Cardiac muscle cell (in vitro differentiated cells and primary cell): ENCODE measurements at regions not wholly inside any gene's neighbourhood (a gene's known extent, or its start where the extent isn't known, plus 50 kb on each side); places are given as distances from the start of the nearest gene placed in this dataset.

Source experiments
- DNase-seq, 2 donors: peaks; one replicate each; pipeline versions ENCODE4 v3.0.0 to v3.0.0-alpha.2; 2010 to 2017; ENCODE audit warnings: low read depth in 1 of 2, low spot score in 1 of 2
- H3K27ac ChIP-seq: fragments of 200-600 bp; sonication (generic); 2 replicates; pipeline ENCODE4 v1.5.1; 2016
- H3K27me3 ChIP-seq: fragments of 200-600 bp; sonication (generic); 2 replicates; pipeline ENCODE4 v1.6.0; 2016; ENCODE audit warnings: control low read depth
- H3K36me3 ChIP-seq: fragments of 200-600 bp; sonication (generic); 2 replicates; pipeline ENCODE4 v1.5.1; 2016; ENCODE audit warnings: control low read depth
- H3K4me1 ChIP-seq: fragments of 200-600 bp; sonication (generic); 2 replicates; pipeline ENCODE4 v1.8.1; 2017; ENCODE audit warnings: low read depth, mild to moderate bottlenecking, mixed run types
- H3K4me3 ChIP-seq: fragments of 200-600 bp; sonication (generic); 2 replicates; pipeline ENCODE4 v1.5.1; 2016; ENCODE audit warnings: mild to moderate bottlenecking
- H3K9me3 ChIP-seq: fragments of 200-600 bp; sonication (generic); 2 replicates; pipeline ENCODE4 v1.5.1; 2017; ENCODE audit warnings: low read depth, mild to moderate bottlenecking, control low read depth
- CTCF ChIP-seq: IDR thresholded peaks from 2 replicates; pipeline ENCODE4 v1.5.1; 2012; ENCODE audit warnings: low read depth, mild to moderate bottlenecking, low read length

DNA sequence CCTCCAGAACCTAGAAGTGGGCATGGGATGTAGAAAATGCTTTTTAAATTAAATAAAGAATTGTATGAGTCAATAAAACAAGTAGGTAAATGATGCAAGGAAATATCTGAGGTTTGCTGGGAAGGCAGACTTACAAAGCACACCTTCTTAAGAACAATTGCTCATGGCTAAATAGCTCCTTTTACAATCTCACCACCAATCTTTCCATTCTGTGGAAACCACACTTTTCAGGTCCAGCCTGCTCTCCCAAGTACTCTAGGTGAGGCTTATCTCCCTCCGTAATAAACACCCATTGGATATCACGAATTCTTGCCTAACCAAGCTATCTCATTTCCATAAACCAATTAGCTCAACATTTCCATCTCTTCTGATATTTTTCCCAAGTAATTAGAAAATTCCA is 91.5 kb upstream of the SLC8A1 start:
- no peaks in the 10 kb centered on the region for H3K9me3 ChIP-seq
- H3K27me3 ChIP-seq = no peaks in the 10 kb centered on the region
- H3K27ac ChIP-seq = peak overlapping the region; percentile 80
- no peaks in the 10 kb centered on the region for H3K36me3 ChIP-seq
- no peak overlapping the region for H3K4me3 ChIP-seq
- no peak for TF ChIP-seq CTCF
- peaks cover 22% of the 10 kb centered on the region for H3K4me1 ChIP-seq
- no peak for DNase-seq

DNA sequence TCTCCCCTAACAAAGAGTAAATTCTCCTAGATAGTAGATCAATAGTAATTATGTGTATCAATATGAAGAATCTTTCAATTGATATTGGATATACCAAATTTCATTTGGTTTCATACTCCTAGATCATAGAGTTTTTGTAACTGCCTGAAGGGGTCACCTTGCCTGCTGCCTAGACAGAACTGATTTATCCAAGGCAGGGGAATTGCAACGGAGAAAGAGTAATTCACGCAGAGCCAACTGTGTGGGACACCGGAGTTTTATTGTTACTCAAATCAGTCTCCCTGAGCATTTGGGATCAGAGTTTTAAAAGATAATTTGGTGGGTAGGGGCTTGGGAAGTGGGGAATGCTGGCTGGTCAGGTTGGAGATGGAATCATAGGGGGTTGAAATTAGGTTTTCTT is 92.2 kb upstream of the SLC8A1 start:
- DNase-seq = no peak
- no peak overlapping the region for H3K4me3 ChIP-seq
- H3K9me3 ChIP-seq = no peaks in the 10 kb centered on the region
- H3K36me3 ChIP-seq = no peaks in the 10 kb centered on the region
- no peak for TF ChIP-seq CTCF
- peak overlapping the region; percentile 80 for H3K27ac ChIP-seq
- no peaks in the 10 kb centered on the region for H3K27me3 ChIP-seq
- H3K4me1 ChIP-seq = peaks cover 22% of the 10 kb centered on the region

- H3K4me1 ChIP-seq = peaks cover 18% of the 10 kb centered on the region
- H3K27me3 ChIP-seq = no peaks in the 10 kb centered on the region
- H3K9me3 ChIP-seq = no peaks in the 10 kb centered on the region
- no peak for DNase-seq
- no peak for TF ChIP-seq CTCF
- no peaks in the 10 kb centered on the region for H3K36me3 ChIP-seq
- no peak overlapping the region for H3K4me3 ChIP-seq
- no peak overlapping the region for H3K27ac ChIP-seq
Observed at GRCh38 chr2:40545645-40546044, 93.8 kb upstream of the SLC8A1 start.

- Histone ChIP-seq H3K4me3 (no peak overlapping the region), H3K27ac (no peak overlapping the region), H3K9me3 (no peaks in the 10 kb centered on the region), H3K4me1 (peaks cover 22% of the 10 kb centered on the region), H3K36me3 (no peaks in the 10 kb centered on the region), H3K27me3 (no peaks in the 10 kb centered on the region)
- DNase-seq = no peak
- TF ChIP-seq CTCF = no peak
Observed at GRCh38 chr2:40546439-40547191, 94.7 kb upstream of the SLC8A1 start.

DNA sequence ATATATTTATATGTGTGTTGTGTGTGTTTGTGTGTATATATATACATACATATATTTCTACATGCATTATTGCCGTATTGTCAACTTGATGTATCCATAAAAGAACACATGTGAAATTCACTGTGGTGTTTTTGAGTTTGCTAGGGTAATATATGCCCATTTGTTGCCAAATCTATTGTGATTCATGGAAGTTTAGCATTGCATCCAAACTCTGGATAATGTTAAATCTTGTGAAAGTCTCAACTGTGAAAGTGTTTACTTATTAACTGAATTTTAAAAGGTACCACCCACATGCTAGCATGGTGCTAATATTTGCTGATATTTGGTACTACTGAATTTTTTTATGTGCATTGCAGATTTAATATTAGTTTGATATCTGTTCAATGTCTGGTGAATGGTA is 96.6 kb upstream of the SLC8A1 start:
- H3K4me3 ChIP-seq = no peak overlapping the region
- peaks cover 35% of the 10 kb centered on the region for H3K4me1 ChIP-seq
- no peaks in the 10 kb centered on the region for H3K9me3 ChIP-seq
- no peak for TF ChIP-seq CTCF
- no peaks in the 10 kb centered on the region for H3K36me3 ChIP-seq
- H3K27ac ChIP-seq = no peak overlapping the region
- no peak for DNase-seq
- H3K27me3 ChIP-seq = no peaks in the 10 kb centered on the region
